WTC11 (cell line): ENCODE measurements at regions not wholly inside any gene's neighbourhood (a gene's known extent, or its start where the extent isn't known, plus 50 kb on each side); places are given as distances from the start of the nearest gene placed in this dataset.

Source experiments
- ATAC-seq: fragments of 200-7000 bp; cut with Tn5 transposase; 2 replicates; pipeline ENCODE4 v1.10.0; 2021; ENCODE audit warnings: mild to moderate bottlenecking, moderate library complexity
- CTCF ChIA-PET: fragments of 300-600 bp; sonication (Branson Sonifier 250); formaldehyde crosslinking; loops from one replicate; lab custom pipeline; 2021; ENCODE audit warnings: antibody characterized with exemption; lab: Charles Lee
- POLR2A ChIA-PET: fragments of 350-600 bp; sonication (Branson Sonifier 250); formaldehyde crosslinking; loops from one replicate; lab custom pipeline; 2021; ENCODE audit warnings: antibody characterized with exemption; lab: Charles Lee
- DNase-seq: peaks from one replicate; pipeline ENCODE4 v3.0.0; 2021; ENCODE audit warnings: low spot score
- H3K27ac Mint-ChIP-seq: 2 replicates; pipeline ENCODE4 v1.8.0; 2021; ENCODE audit warnings: mixed read lengths
- H3K27me3 Mint-ChIP-seq: 2 replicates; pipeline ENCODE4 v1.8.0; 2021; ENCODE audit warnings: low read depth, mild to moderate bottlenecking, moderate library complexity, mixed read lengths
- H3K36me3 Mint-ChIP-seq: 2 replicates; pipeline ENCODE4 v1.8.0; 2021; ENCODE audit warnings: mixed read lengths
- H3K4me1 Mint-ChIP-seq: 2 replicates; pipeline ENCODE4 v1.8.0; 2022; ENCODE audit warnings: mixed read lengths
- H3K4me3 Mint-ChIP-seq: 2 replicates; pipeline ENCODE4 v1.8.0; 2021; ENCODE audit warnings: mild to moderate bottlenecking, moderate library complexity, mixed read lengths
- H3K9me3 Mint-ChIP-seq: 2 replicates; pipeline ENCODE4 v1.8.0; 2021; ENCODE audit warnings: mixed read lengths
- AR ChIP-seq: fragments of 250-450 bp; sonication (Bioruptor Pico); IDR thresholded peaks from 2 replicates; pipeline ENCODE4 v1.9.0; 2021; ENCODE audit warnings: mild to moderate bottlenecking
- CREM ChIP-seq: sonication (generic); formaldehyde crosslinking; IDR thresholded peaks from 2 replicates; pipeline ENCODE4 v1.8.1; 2022; ENCODE audit warnings: mild to moderate bottlenecking, missing genetic modification reagents, moderate library complexity
- CTCF ChIP-seq: fragments of 200-600 bp; IDR thresholded peaks from 2 replicates; pipeline ENCODE4 v1.8.0; 2022; ENCODE audit warnings: antibody characterized with exemption
- E2F1 ChIP-seq: sonication (generic); formaldehyde crosslinking; IDR thresholded peaks from 2 replicates; pipeline ENCODE4 v1.8.0; 2022; ENCODE audit warnings: mild to moderate bottlenecking, missing genetic modification reagents
- E2F4 ChIP-seq: sonication (generic); formaldehyde crosslinking; IDR thresholded peaks from 2 replicates; pipeline ENCODE4 v1.8.1; 2022; ENCODE audit warnings: low read depth, mild to moderate bottlenecking, moderate library complexity, missing genetic modification reagents, borderline replicate concordance
- ESRRA ChIP-seq: sonication (generic); formaldehyde crosslinking; IDR thresholded peaks from 2 replicates; pipeline ENCODE4 v1.8.1; 2022; ENCODE audit warnings: mild to moderate bottlenecking, missing genetic modification reagents, borderline replicate concordance
- JAZF1 ChIP-seq: fragments of 250-450 bp; sonication (Bioruptor Pico); IDR thresholded peaks from 2 replicates; pipeline ENCODE4 v1.9.0; 2021; ENCODE audit warnings: moderate library complexity, mild to moderate bottlenecking, inconsistent platforms
- NR2C2 ChIP-seq: sonication (generic); formaldehyde crosslinking; IDR thresholded peaks from 2 replicates; pipeline ENCODE4 v1.8.0; 2022; ENCODE audit warnings: mild to moderate bottlenecking, missing genetic modification reagents
- PRRX2 ChIP-seq: fragments of 250-450 bp; sonication (Bioruptor Pico); IDR thresholded peaks from 2 replicates; pipeline ENCODE4 v1.8.0; 2021; ENCODE audit warnings: mild to moderate bottlenecking
- RELA ChIP-seq: sonication (generic); formaldehyde crosslinking; IDR thresholded peaks from 2 replicates; pipeline ENCODE4 v1.8.1; 2022; ENCODE audit warnings: missing genetic modification reagents, mild to moderate bottlenecking, borderline replicate concordance
- SMAD4 ChIP-seq: sonication (generic); formaldehyde crosslinking; IDR thresholded peaks from 2 replicates; pipeline ENCODE4 v1.8.0; 2022; ENCODE audit warnings: mild to moderate bottlenecking, missing genetic modification reagents
- STAT6 ChIP-seq: sonication (generic); formaldehyde crosslinking; conservative IDR thresholded peaks from 2 replicates; pipeline ENCODE4 v1.8.1; 2023; ENCODE audit warnings: mild to moderate bottlenecking, low read depth, missing genetic modification reagents, moderate library complexity
- TEAD1 ChIP-seq: sonication (generic); formaldehyde crosslinking; IDR thresholded peaks from 2 replicates; pipeline ENCODE4 v1.8.0; 2022; ENCODE audit warnings: mild to moderate bottlenecking, missing genetic modification reagents
- ZNF138 ChIP-seq: sonication (generic); formaldehyde crosslinking; conservative IDR thresholded peaks from 2 replicates; pipeline ENCODE4 v1.8.1; 2022; ENCODE audit warnings: mild to moderate bottlenecking, moderate library complexity, missing genetic modification reagents
- ZNF416 ChIP-seq: fragments of 250-450 bp; sonication (Bioruptor Pico); IDR thresholded peaks from 2 replicates; pipeline ENCODE4 v1.9.0; 2021; ENCODE audit warnings: mild to moderate bottlenecking, inconsistent platforms
- ZNF423 ChIP-seq: fragments of 250-450 bp; sonication (Bioruptor Pico); IDR thresholded peaks from 2 replicates; pipeline ENCODE4 v2.1.2; 2022; ENCODE audit warnings: mild to moderate bottlenecking, moderate library complexity
- ZNF532 ChIP-seq: fragments of 250-450 bp; sonication (Bioruptor Pico); IDR thresholded peaks from 2 replicates; pipeline ENCODE4 v1.9.0; 2021; ENCODE audit warnings: mild to moderate bottlenecking, borderline replicate concordance
- ZNF671 ChIP-seq: fragments of 250-450 bp; sonication (Bioruptor Pico); IDR thresholded peaks from 2 replicates; pipeline ENCODE4 v1.8.0; 2021; ENCODE audit warnings: mild to moderate bottlenecking

- DNase-seq (no peak), ATAC-seq (no peak)
- no peak overlapping the region for H3K4me3 Mint-ChIP-seq
- H3K27ac Mint-ChIP-seq = no peak overlapping the region
- H3K36me3 Mint-ChIP-seq = no peaks in the 10 kb centered on the region
- H3K27me3 Mint-ChIP-seq = no peaks in the 10 kb centered on the region
- H3K4me1 Mint-ChIP-seq = no peaks in the 10 kb centered on the region
- no peak for TF ChIP-seq ZNF532 (CRISPR knock-in tag)
- no peak for TF ChIP-seq CREM
- no peak for TF ChIP-seq RELA (CRISPR knock-in tag)
- no peak for TF ChIP-seq CTCF
- no peak for TF ChIP-seq PRRX2 (CRISPR knock-in tag)
- TF ChIP-seq ZNF671 (CRISPR knock-in tag) = no peak
- no peak for TF ChIP-seq E2F4 (CRISPR knock-in tag)
- TF ChIP-seq AR (CRISPR knock-in tag) = no peak
- TF ChIP-seq ZNF423 (CRISPR knock-in tag) = no peak
- TF ChIP-seq TEAD1 (CRISPR knock-in tag) = no peak
- no peak for TF ChIP-seq ZNF138
- TF ChIP-seq ZNF416 (CRISPR knock-in tag) = no peak
- no peak for TF ChIP-seq E2F1 (CRISPR knock-in tag)
- no peak for TF ChIP-seq ESRRA (CRISPR knock-in tag)
- no peak for TF ChIP-seq NR2C2 (CRISPR knock-in tag)
- no peak for TF ChIP-seq SMAD4 (CRISPR knock-in tag)
- H3K9me3 Mint-ChIP-seq = peaks cover 12% of the 10 kb centered on the region
- ChIA-PET POLR2A (no interaction called here), CTCF (no interaction called here)
Measured at GRCh38 chr5:94082405-94082804, 341.0 kb upstream of the POU5F2 start.

- ChIA-PET POLR2A (no interaction called here), CTCF (no interaction called here)
- H3K4me1 Mint-ChIP-seq = no peaks in the 10 kb centered on the region
- H3K27ac Mint-ChIP-seq = no peak overlapping the region
- H3K4me3 Mint-ChIP-seq = no peak overlapping the region
- TF ChIP-seq JAZF1 (CRISPR knock-in tag) = no peak
- TF ChIP-seq STAT6 (CRISPR knock-in tag) = no peak
- no peaks in the 10 kb centered on the region for H3K36me3 Mint-ChIP-seq
- DNase-seq (no peak), ATAC-seq (no peak)
- H3K27me3 Mint-ChIP-seq = no peaks in the 10 kb centered on the region
- peaks cover 12% of the 10 kb centered on the region for H3K9me3 Mint-ChIP-seq
Measured at GRCh38 chr5:94081088-94081487, 339.7 kb upstream of the POU5F2 start.
